ENCODE measurements at regions not wholly inside any gene's neighbourhood (a gene's known extent, or its start where the extent isn't known, plus 50 kb on each side); places are given as distances from the start of the nearest gene placed in this dataset.

DNA sequence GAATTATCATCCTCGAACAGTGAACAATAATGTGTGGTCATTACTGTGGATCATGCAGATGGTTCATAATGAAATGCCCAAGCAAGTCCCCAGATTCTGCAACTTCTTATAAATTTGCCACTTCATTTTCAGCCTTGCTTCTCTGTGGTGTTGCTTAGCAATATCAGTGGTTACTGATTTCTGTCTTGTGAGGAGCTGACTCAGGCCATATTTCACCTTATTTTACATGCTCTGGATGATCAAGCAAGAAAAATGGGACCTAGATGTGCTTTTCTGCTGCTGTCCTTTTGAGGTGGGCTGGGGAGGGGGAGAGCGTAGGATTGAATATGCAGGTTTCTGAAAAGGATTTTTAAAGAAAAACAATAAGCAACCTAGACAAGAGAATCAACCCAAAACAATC lies 188.3 kb downstream of the SLC24A2 start:
- BruUV-seq (replicated peaks): no TSS peak
- Histone ChIP-seq H3K27ac (ENCODE audit: low read length) (no peak overlapping the region), H3K4me3 (ENCODE audit: low read length) (no peak overlapping the region), H3K27me3 (ENCODE audit: low read length) (peaks cover 21% of the 10 kb centered on the region; the same call in 1 of the 2 replicates), H3K4me2 (ENCODE audit: low read length) (no peak overlapping the region), H3K9me2 (replicated peaks; ENCODE audit: low read length) (no peaks in the 10 kb centered on the region), H3K36me3 (ENCODE audit: low read depth, low read length) (no peaks in the 10 kb centered on the region), H3K9ac (ENCODE audit: low read length) (no peak overlapping the region), H4K20me1 (ENCODE audit: low read length) (no peaks in the 10 kb centered on the region), H3K79me2 (ENCODE audit: low read length) (no peaks in the 10 kb centered on the region), H3K9me3 (ENCODE audit: low read length) (no peaks in the 10 kb centered on the region), H3K4me1 (ENCODE audit: insufficient read depth, low read length) (no peaks in the 10 kb centered on the region), H3F3A (ENCODE audit: low read length, unreplicated experiment) (no peaks in the 10 kb centered on the region), H2AFZ (ENCODE audit: low read length) (no peak overlapping the region)
- ChIA-PET POLR2A (ENCODE audit: unreplicated experiment) (no interaction called here), CTCF (no interaction called here)
- TF ChIP-seq EZH2phosphoT487 (IDR thresholded peaks at IDR 0.05; ENCODE audit: borderline replicate concordance, low read length) (no peak), EZH2 (IDR thresholded peaks at IDR 0.05; ENCODE audit: low read length, unreplicated experiment) (no peak)
- TF ChIP-seq, protein P1, sequence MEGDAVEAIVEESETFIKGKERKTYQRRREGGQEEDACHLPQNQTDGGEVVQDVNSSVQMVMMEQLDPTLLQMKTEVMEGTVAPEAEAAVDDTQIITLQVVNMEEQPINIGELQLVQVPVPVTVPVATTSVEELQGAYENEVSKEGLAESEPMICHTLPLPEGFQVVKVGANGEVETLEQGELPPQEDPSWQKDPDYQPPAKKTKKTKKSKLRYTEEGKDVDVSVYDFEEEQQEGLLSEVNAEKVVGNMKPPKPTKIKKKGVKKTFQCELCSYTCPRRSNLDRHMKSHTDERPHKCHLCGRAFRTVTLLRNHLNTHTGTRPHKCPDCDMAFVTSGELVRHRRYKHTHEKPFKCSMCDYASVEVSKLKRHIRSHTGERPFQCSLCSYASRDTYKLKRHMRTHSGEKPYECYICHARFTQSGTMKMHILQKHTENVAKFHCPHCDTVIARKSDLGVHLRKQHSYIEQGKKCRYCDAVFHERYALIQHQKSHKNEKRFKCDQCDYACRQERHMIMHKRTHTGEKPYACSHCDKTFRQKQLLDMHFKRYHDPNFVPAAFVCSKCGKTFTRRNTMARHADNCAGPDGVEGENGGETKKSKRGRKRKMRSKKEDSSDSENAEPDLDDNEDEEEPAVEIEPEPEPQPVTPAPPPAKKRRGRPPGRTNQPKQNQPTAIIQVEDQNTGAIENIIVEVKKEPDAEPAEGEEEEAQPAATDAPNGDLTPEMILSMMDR (conservative IDR thresholded peaks at IDR 0.05; ENCODE audit: low read depth, low read length): no peak
- DNase-seq (no peak), ATAC-seq (no peak)
- intact Hi-C loops (cut with micrococcal nuclease): no loop called here

DNA sequence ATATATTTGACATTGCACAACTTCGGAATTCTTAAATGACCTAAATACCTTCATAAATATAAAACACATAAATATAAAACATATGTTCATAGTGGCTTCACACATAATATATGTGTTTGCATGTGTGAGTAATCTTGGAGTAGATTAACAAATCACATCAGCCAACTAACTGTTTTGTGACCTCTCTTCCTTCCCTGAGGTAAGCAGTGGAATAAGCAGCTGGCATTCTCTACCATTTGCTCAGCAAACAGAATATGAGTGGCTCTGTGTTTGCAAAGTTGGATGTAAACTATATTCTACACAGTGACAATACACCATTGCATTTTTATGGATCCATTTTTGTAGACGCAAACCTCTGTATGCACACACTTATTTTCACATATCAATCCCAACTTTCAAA lies 189.9 kb downstream of the ACER2 start:
- ChIA-PET POLR2A (ENCODE audit: unreplicated experiment) (no interaction called here), CTCF (no interaction called here)
- DNase-seq (no peak), ATAC-seq (no peak)
- no peaks in the 10 kb centered on the region for H3K79me2 ChIP-seq (ENCODE audit: low read length)
- peaks cover 14% of the 10 kb centered on the region; the same call in 1 of the 2 replicates for H3K27me3 ChIP-seq (ENCODE audit: low read length)
- H3K27ac ChIP-seq (ENCODE audit: low read length): no peak overlapping the region
- H3K9me2 ChIP-seq (replicated peaks; ENCODE audit: low read length): no peaks in the 10 kb centered on the region
- intact Hi-C loops (cut with micrococcal nuclease): no loop called here
- H3K36me3 ChIP-seq (ENCODE audit: low read depth, low read length): no peaks in the 10 kb centered on the region
- no peak overlapping the region for H3K4me3 ChIP-seq (ENCODE audit: low read length)
- H3K4me1 ChIP-seq (ENCODE audit: insufficient read depth, low read length): no peaks in the 10 kb centered on the region
- no peaks in the 10 kb centered on the region for H3K9me3 ChIP-seq (ENCODE audit: low read length)
- TF ChIP-seq EZH2 (IDR thresholded peaks at IDR 0.05; ENCODE audit: low read length, unreplicated experiment) (no peak), EZH2phosphoT487 (IDR thresholded peaks at IDR 0.05; ENCODE audit: borderline replicate concordance, low read length) (no peak)
- TF ChIP-seq, protein P1 (conservative IDR thresholded peaks at IDR 0.05; ENCODE audit: low read depth, low read length): no peak
- H3K4me2 ChIP-seq (ENCODE audit: low read length): no peak overlapping the region
- H4K20me1 ChIP-seq (ENCODE audit: low read length): no peaks in the 10 kb centered on the region
- BruUV-seq (replicated peaks): no TSS peak
- H3K9ac ChIP-seq (ENCODE audit: low read length): no peak overlapping the region
- no peaks in the 10 kb centered on the region for H3F3A ChIP-seq (ENCODE audit: low read length, unreplicated experiment)
- no peak overlapping the region for H2AFZ ChIP-seq (ENCODE audit: low read length)

DNA sequence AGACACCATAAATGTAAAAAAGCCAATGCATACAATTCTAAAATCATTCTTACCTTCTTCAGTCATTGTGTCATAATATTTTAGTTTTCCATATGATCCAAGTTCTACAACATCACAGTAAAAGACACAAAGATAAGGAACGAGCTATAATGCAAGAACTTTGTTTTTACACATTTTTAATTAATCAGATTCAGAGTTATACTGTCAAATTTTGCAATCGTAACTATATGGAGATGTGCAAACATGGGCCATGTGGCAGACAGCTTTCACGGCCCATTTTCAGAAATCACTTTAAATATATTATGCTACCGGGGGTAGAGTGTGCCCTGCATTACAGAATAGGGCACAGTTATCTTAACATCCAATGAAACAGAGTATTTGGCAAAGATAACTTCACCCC lies 188.4 kb downstream of the ACER2 start:
- H3K9ac ChIP-seq (ENCODE audit: low read length): no peak overlapping the region
- H4K20me1 ChIP-seq (ENCODE audit: low read length): no peaks in the 10 kb centered on the region
- H3K27me3 ChIP-seq (ENCODE audit: low read length): peaks cover 14% of the 10 kb centered on the region; the same call in 1 of the 2 replicates
- DNase-seq (no peak), ATAC-seq (no peak)
- no peak overlapping the region for H3K4me3 ChIP-seq (ENCODE audit: low read length)
- no peaks in the 10 kb centered on the region for H3K79me2 ChIP-seq (ENCODE audit: low read length)
- H3K36me3 ChIP-seq (ENCODE audit: low read depth, low read length): no peaks in the 10 kb centered on the region
- H3K27ac ChIP-seq (ENCODE audit: low read length): no peak overlapping the region
- TF ChIP-seq EZH2phosphoT487 (IDR thresholded peaks at IDR 0.05; ENCODE audit: borderline replicate concordance, low read length) (no peak), EZH2 (IDR thresholded peaks at IDR 0.05; ENCODE audit: low read length, unreplicated experiment) (no peak)
- TF ChIP-seq, protein P1 (conservative IDR thresholded peaks at IDR 0.05; ENCODE audit: low read depth, low read length): no peak
- CTCF ChIA-PET: no interaction called here
- intact Hi-C loops (cut with micrococcal nuclease): no loop called here
- no peak overlapping the region for H3K4me2 ChIP-seq (ENCODE audit: low read length)
- H3F3A ChIP-seq (ENCODE audit: low read length, unreplicated experiment): no peaks in the 10 kb centered on the region
- H3K4me1 ChIP-seq (ENCODE audit: insufficient read depth, low read length): no peaks in the 10 kb centered on the region
- no peaks in the 10 kb centered on the region for H3K9me3 ChIP-seq (ENCODE audit: low read length)
- H3K9me2 ChIP-seq (replicated peaks; ENCODE audit: low read length): no peaks in the 10 kb centered on the region
- BruUV-seq (replicated peaks): no TSS peak
- POLR2A ChIA-PET (ENCODE audit: unreplicated experiment): no interaction called here
- H2AFZ ChIP-seq (ENCODE audit: low read length): no peak overlapping the region

Measured in PC-3 (cell line).